HG02943 (cell line): ENCODE measurements at regions not wholly inside any gene's neighbourhood (a gene's known extent, or its start where the extent isn't known, plus 50 kb on each side); places are given as distances from the start of the nearest gene placed in this dataset.
"Not testable (repeated sequence)": the region's sequence is repeated elsewhere in the genome, so short reads cannot be mapped to it uniquely, and the experiment has no call there.

Source experiments
- ATAC-seq: cut with Tn5 transposase; IDR thresholded peaks from one replicate; pipeline ENCODE4 v1.9.1; 2021; ENCODE audit warnings: mild to moderate bottlenecking, low read depth, moderate library complexity; ENCODE audit not compliant: unreplicated experiment

DNA sequence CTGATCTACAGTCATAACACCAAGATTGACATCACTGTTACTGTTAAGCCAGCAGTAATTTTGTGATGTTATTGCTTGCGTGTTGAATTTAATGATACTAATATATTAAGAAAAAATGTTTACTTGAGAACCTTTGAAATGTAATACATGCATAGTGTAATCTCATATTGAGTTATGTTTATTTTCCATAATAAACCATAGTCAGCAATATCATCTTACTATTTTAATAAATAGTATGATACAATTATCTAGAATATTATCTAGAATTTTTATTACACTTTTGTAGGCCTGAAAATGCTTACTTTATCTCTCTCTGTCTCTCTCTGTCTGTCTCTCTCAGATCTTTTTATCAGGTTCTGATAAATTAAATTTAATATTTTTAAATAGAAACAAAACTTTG is 843.1 kb downstream of the KCNT2 start:
- no peak for ATAC-seq

DNA sequence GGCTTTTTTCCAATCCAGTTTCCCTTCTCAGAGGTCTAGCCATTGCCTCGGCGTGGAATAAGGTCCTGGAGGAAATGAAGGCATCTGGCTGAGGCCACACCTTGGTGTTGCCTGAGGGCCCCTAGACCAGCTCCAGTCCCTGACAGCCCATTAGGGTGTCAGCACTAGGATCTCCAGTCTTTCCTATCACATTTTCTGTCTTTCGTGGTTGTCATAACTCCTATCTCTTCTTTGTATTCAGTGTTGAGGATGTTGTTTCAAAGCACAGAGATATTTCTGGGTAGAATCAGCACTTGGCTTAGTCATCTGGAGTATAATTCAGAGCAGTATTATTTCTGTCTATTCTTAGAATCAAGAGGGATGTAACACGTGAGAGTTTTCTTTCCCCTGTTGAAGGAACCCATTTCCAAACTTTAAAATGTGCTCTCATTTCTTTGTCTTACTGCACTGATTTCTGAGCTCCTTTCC is 844.3 kb downstream of the KCNT2 start:
- no peak for ATAC-seq

DNA sequence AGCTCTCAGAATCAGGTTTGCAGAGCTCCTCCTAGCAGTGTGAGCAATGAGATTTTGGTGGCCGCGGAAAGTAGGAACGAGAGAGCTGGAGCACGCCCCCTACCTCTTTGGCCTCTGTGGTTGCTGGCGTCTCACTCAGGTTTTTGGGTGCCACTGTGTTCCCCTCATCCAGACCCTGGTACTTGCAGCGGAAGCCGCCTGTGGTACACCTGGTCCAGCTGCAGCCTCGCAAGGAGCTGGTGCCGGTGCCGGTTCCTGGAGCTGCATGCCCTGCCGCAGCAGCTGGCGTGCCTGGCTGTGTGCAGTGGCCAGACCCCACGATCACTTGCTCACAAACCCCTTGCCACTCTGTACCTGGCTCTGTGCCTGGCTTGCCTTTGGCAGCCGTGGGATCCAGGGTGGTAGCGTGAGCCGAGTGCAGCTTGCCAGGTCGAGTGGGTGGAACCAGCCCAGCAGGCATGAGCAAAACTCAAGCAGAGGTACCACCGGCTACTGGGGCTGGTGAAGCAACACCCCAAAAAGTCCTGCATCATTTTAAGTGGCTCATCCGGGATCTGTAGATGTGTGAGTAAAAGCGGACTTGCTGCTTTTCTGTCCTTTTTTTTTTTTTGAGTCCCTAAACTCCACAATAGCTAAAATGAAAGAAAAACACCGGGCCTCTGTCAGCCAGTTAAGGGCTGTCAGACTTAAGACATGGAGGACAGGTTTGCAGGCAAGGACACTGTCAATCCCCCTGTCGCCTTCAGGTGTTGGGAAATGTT is 844.9 kb downstream of the KCNT2 start:
- no peak for ATAC-seq

DNA sequence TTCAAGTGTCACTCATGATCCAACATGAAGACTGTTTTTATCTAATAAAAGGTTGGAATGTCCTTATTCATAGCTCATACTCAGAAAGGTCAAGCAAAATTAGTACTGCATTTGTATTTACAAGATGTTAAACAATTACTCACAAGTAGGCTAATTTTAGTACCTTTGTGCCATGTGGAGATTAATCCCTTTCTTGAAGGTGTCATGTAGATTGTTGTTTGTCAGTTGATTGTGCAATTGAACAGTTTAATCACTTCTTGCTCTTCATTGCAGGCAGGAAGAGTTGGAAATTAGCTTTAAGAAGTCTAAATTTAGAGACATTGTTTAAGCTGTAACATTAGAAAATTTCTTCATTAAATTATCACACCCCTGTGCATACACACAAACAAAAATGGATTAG is 847.1 kb downstream of the KCNT2 start:
- ATAC-seq: no peak

DNA sequence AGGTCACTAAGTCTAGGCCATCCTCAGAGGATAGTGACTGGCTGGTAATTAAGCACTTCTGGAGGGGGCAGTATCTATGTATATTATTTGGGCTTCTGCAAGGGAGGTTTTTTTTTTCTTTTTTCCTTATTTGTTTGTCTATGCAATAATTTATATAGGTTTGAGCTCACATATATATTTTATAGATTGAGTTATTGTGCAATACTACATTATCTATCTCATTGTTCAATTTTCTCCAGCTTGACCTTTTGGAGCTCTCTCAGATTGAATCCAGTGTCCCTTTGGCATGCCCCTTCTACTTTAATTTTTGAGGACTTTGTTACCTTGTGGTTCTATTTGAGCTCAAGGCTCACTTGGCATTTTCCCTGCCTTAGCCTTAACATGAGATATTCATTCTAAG is 852.1 kb downstream of the KCNT2 start:
- ATAC-seq: no peak

DNA sequence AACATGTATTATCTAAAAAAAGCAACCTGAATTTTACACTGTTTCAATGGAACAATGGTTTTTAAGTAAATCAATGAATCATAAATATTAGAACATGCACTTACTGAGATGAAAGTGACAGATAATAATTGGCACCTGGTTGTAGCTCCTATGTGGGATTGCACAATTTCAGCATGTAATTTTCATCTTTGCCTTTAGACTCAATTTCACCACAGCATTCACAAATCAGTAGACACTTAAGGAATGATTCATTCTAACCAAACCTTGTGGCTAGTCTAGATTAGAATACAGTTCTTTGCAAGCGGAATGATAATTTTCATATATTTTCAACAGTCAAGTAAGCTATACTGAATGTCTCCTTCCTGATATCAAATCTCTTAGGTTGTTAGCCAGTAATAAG is 853.4 kb downstream of the KCNT2 start:
- no peak for ATAC-seq

DNA sequence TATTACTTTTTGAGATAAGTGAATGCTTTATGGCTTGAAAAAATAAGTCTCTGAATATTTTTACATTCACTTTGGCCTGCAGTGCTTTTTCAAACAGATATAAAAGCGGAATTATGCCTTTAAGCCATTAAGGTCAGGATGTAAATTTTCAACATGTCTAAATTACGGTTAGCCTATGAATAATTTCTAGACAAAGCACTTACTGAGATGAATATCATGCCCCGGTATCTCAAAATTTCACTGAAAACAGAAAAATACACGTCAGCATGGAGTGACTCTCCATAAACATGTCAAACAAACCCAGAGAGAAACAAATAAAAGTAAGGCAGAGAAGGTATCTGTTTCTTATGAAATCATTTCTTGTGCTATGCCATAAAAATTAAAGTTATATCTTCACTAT is 853.9 kb downstream of the KCNT2 start:
- ATAC-seq: no peak

DNA sequence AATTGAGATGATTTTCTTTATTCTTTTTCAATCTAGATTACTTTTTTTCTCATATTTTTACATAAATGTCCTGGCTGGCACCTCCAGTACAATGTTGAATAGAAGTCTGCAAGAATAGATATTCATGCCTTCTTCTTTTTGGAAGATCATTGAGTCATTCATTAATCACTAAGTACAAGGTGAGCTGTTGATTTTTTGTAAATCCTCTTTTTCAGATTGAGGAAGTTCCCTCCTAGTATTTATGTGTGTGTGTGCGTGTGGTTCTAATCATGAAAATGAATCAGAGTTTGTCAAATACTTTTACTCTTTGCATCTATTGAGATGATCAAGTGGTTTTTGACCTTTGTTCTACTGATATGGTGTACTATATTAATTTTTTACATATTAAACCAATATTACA is 859.3 kb downstream of the KCNT2 start:
- ATAC-seq: no peak

DNA sequence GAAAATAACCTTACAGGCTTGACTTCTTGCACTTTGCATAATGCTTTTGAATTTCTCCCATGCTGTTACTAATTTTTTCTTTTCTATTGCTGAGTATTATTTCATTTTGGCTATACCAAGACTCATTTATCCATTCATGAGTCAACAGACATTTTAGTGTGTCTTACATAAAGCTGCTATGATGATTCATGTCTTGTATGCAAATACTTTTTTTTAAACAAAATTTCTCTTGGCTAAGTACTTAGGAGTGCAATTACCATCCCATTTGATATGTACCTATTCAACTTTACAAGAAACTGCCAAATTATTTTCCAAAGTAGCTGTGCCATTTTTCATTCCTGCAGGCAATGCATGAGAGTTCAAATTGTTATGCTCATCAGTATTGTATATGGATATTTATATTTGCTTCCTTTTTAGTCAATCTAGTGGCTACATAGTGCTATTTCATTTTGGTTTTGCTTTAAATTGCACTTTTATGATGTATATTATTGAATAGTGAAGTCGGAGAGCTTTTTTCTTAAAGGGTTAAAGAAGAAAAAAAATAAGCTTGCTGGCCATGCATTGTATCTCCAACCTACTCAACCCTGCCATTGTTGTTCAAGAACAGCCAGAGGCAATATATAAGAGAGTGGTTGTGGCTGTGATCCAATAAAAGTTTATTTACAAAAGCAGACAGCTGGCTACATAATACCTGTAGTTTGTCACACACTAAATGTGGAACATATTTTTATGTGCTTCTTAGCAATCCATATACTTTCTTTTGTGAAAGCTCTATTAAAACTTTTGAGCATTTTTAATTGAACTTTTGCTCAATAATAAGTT is 862.8 kb downstream of the KCNT2 start:
- ATAC-seq: no peak

DNA sequence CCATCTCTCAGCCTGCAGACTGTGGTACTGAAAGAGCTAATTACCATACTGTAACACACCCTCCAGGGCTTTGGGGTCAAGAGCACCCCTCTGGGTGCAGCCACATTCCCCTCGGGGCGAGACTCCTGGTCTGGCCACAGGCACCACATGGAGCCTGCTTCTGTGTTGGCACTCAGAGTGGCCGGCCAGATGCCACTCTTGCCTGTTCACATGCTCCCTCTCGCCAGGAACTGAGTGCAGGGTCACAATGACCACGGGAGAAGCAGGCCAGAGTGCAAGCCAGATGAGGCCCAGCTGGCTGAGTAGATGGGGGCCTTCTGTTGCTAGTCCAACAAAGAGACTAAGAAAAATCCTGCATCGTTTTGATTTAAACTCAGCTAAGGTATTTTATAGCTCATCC is 864.0 kb downstream of the KCNT2 start:
- ATAC-seq: no peak

DNA sequence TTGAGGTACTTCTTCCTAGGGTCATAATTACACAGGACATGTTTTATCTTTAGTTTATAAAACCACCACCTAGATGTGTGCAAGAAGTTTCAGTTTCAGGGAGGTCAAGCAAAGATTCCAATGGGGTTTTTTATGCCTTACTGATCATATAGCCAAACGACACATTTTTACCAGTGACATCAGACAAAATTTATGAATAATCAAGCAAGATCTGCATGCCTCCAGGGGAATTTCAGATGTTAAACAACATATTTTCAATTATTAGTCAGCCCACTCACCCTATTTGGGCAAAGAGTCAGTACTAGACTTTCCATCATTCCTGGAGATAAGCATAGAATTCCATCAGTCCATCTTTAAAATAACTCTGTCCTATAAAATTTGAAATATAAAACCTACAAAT is 867.4 kb downstream of the KCNT2 start:
- ATAC-seq: no peak

DNA sequence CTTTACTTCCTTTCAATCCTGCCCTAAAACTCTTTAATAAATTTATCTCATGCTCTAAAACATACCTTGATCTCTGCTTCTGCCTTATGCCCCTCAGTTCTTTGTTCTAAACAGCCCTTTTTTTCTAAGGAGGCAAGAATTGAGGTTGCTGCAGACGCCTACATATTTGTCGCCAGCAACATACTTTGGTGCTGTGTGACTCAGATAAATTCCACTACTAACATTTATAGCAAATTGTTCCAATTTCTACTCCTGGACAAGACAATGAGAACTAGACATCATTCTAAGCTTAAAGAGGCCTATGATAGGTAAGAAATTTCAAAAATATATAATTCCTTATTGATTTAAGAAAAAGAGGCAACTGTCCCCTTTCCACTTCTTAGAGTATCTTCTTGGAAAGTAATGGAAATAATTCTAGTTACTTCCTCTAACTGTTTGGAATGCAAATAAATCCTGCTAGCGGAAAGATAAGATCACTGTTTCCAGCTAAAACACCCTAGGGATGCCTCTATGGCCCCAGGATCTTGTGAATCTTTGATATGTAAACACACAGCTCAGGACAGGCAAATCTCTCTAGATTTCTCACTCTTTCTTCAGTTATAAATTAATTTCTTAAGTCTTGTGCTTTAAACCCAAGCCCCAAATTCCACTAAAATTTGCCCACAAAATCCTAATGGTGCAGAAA is 869.1 kb downstream of the KCNT2 start:
- no peak for ATAC-seq

DNA sequence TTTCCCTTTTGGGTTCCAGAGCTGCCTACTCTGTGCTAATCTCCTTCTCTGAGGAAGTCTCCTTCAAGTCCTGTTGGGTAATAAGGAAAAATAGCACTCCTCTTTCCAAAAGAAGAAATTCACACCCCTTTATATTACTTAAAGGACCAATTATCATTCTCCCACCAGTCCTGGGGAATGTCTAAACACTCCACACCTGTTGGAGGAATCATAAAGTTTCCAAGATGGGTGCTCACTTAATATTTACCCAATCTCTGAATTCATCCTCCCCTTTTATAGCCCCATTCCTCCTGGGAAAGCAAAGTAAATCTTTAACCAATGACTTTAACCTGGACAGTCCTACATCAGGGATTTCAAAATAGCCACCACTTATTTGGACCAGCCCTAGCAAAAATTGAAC is 873.1 kb downstream of the KCNT2 start:
- ATAC-seq: no peak

DNA sequence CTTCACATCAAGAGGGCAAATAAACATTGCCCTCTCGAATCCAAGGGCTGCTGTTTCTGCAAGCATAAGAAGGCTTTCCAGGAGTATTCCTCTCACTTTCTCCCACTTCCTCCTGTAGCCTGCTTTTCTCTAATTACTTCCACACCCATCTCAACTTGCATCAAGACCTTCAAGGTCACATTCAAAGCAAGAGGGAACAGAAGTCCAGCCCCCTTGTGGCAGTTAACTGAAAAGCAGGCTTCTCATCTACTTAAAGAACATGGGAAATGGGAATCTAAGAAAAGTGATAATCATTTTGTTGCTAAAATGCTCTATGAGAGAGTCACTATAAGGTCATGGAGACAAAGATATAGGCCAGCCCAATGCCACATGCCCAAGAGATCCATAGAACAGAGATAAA is 874.4 kb downstream of the KCNT2 start:
- peak; percentile 56 for ATAC-seq

DNA sequence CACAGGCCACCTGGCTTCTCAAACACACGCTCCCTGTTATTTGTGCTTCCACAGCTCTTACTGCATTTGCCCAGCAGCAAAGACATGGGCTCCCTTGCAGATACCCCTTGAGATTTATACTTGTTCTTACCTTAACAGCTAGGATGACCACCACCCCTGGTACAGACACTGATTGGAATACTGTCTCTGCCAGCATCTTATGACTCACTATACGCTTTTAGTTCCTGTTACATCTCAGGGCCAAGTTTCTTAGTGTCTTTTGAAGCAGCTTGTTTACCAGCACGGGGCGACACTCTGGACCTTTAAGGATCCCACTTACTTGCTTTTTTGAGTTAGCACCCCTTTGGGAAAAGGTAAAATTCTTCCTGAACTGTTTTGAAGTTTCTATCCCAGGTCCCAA is 874.8 kb downstream of the KCNT2 start:
- ATAC-seq: no peak

DNA sequence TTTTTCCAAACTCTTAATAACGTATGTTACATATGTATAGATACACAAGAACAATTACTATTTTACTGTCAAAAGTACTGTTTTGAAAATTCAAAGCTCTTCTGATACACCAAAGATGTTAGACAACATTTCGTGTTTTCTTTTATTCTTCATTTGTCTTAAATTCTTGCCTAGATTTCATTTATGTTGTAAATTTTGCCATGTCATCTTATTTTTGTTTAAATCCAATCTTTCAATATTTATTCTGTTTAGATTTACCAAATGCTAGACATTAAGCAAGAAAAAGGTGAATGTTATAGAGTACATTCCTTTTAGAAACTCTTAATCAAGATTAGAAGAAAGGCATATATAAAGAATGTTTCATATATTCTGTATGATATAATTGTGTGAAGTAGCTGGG is 876.9 kb downstream of the KCNT2 start:
- no peak for ATAC-seq

DNA sequence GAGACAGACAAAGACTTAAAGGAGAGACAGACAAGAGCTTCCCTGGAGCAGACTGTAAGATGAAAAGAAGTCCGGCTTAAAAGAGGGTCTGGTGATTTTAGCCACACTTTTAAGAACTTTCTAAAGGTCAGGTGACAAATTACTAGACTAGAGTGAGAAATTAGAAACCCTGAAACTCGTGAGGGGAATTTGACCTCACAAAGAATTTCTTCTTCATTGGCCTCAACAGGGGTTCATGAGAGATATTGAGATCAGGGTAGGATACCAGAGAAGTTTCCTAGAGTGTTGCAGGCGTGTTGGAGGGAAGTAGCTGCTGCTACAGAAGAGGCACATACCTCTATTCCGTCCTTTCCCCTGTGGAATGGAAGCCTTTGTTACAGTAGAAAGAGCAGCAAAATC is 884.4 kb downstream of the KCNT2 start:
- no peak for ATAC-seq

DNA sequence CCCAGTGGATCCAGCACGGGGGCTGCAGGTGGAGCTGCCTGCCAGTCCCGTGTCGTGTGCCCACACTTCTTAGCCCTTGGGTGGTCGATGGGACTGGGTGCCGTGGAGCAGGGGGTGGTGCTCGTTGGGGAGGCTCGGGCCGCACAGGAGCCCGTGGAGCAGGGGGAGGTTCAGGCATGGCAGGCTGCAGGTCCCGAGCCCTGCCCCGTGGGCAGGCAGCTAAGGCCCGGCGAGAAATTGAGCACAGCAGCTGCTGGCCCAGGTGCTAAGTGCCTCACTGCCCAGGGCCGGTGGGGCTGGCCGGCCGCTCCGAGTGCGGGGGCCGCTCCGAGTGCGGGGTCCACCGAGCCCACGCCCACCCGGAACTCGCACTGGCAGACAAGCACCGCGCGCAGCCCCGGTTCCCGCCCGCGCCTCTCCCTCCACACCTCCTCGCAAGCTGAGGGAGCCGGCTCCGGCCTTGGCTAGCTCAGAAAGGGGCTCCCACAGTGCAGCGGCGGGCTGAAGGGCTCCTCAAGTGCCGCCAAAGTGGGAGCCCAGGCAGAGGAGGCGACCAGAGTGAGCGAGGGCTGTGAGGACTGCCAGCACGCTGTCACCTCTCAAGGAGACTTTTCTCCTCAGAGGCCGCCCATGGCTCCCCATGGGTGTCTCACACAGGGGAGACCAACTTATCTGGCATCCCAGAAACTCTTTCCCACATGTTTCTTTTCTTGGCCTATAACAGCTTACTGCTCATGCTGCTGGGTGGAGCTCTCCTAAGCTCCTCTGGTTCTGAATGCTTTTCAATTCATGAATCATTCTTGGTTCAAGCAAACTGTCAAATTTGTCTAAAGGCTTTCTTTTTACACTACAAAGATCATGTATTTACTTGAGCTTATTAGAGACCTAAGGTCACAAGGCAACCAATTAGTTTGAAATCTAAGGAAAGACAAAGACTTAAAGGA is 885.1 kb downstream of the KCNT2 start:
- ATAC-seq: not testable (repeated sequence)

DNA sequence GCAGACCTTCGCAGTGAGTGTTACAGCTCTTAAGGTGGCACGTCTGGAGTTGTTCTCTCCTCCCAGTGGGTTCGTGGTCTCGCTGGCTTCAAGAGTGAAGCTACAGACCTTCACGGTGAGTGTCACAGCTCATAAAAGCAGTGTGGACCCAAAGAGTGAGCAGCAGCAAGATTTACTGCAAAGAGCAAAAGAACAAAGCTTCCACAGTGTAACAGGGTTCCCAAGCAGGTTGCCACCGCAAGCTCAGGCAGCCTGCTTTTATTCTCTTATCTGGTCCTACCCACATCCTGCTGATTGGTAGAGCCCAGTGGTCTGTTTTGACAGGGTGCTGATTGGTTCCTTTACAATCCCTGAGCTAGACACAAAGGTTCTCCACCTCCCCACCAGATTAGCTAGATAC is 886.1 kb downstream of the KCNT2 start:
- ATAC-seq: not testable (repeated sequence)
